Mammary epithelial cell (primary cell): ENCODE measurements at regions not wholly inside any gene's neighbourhood (a gene's known extent, or its start where the extent isn't known, plus 50 kb on each side); places are given as distances from the start of the nearest gene placed in this dataset.

Experiments
- CTCF ChIP-seq, 2 donors: IDR thresholded peaks in 1 of 2; conservative IDR thresholded peaks in 1 of 2; 2 replicates each; pipeline ENCODE4 v1.5.1; 2011 to 2012; ENCODE audit warnings: inconsistent platforms in 2 of 2, low read length in 2 of 2, mild to moderate bottlenecking in 2 of 2, control low read depth in 1 of 2, low read depth in 1 of 2; ENCODE audit not compliant: insufficient read depth in 1 of 2; ENCODE audit errors: extremely low read depth in 1 of 2
- EZH2 ChIP-seq: IDR thresholded peaks from 2 replicates; pipeline ENCODE4 v1.6.1; 2012; ENCODE audit warnings: low read length, inconsistent platforms, borderline replicate concordance

- no peak for TF ChIP-seq CTCF (conservative IDR thresholded peaks at IDR 0.05 in 1 of 2, IDR thresholded peaks at IDR 0.05 in 1 of 2; ENCODE audit: extremely low read depth in 1 of 2, insufficient read depth in 1 of 2, low read depth in 1 of 2, low read length in 2 of 2)
- no peak for TF ChIP-seq EZH2
These were observed 64.9 kb upstream of the LMNTD1 start for GRCh38 chr12:25617991-25618390.
